WERI-Rb-1 (cell line): ENCODE measurements at regions not wholly inside any gene's neighbourhood (a gene's known extent, or its start where the extent isn't known, plus 50 kb on each side); places are given as distances from the start of the nearest gene placed in this dataset.

Experiments
- DNase-seq: peaks from one replicate; pipeline ENCODE4 v3.0.0-alpha.2; 2020
- H3K27ac ChIP-seq: fragments of 250-450 bp; sonication (Bioruptor Pico); 2 replicates; pipeline ENCODE4 v1.5.1; 2020; ENCODE audit warnings: mild to moderate bottlenecking, moderate library complexity
- H3K27me3 ChIP-seq: fragments of 250-450 bp; sonication (Bioruptor Pico); 2 replicates; pipeline ENCODE4 v1.5.1; 2021; ENCODE audit warnings: mild to moderate bottlenecking, low read depth, moderate library complexity; ENCODE audit not compliant: insufficient read depth, severe bottlenecking
- H3K36me3 ChIP-seq: fragments of 250-450 bp; sonication (Bioruptor Pico); 2 replicates; pipeline ENCODE4 v1.5.1; 2020; ENCODE audit warnings: mild to moderate bottlenecking, moderate library complexity
- H3K4me3 ChIP-seq: 2 replicates; pipeline ENCODE4 v1.5.1; 2011; ENCODE audit warnings: low read depth, mild to moderate bottlenecking, control low read depth, low read length
- H3K9me3 ChIP-seq: fragments of 250-450 bp; sonication (Bioruptor Pico); 2 replicates; pipeline ENCODE4 v1.5.1; 2021; ENCODE audit warnings: mild to moderate bottlenecking, moderate library complexity; ENCODE audit not compliant: severe bottlenecking
- CTCF ChIP-seq: IDR thresholded peaks from 2 replicates; pipeline ENCODE4 v1.5.1; 2011; ENCODE audit warnings: low read depth, mild to moderate bottlenecking, control low read depth, inconsistent platforms, low read length

DNA sequence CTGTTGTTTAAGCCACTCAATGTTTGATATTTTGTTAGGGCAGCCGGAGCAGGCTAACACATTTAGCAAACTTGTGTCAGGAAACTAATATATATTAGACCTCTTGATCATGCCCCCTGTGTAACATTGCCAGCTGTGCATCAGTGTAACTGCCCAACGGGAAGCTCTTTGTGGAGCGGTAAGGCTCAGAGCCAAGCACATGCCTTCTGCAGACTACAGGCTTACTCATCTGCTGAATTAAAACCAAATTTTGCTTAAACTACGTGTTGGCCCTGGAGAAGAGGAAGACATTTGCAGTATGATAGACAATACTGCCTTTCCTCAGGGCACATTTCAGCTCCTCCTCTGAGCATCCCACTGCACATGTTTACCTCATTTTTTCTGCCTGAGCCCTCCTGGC, 50.5 kb upstream of the KCNMB2 start:
- H3K27ac ChIP-seq = no peak overlapping the region
- H3K27me3 ChIP-seq = no peaks in the 10 kb centered on the region
- H3K9me3 ChIP-seq = no peaks in the 10 kb centered on the region
- no peaks in the 10 kb centered on the region for H3K36me3 ChIP-seq
- H3K4me3 ChIP-seq = no peak overlapping the region
- DNase-seq = no peak
- TF ChIP-seq CTCF = no peak
